Right atrium auricular region (tissue), 2 donors: ENCODE measurements at regions not wholly inside any gene's neighbourhood (a gene's known extent, or its start where the extent isn't known, plus 50 kb on each side); places are given as distances from the start of the nearest gene placed in this dataset.

Experiments used
- DNase-seq: peaks from one replicate; pipeline ENCODE4 v3.0.0-alpha.2; 2019; ENCODE audit warnings: low spot score
- H3K27ac ChIP-seq, 2 donors: fragments of 200-600 bp; sonication (generic); 1 replicate in 1 of 2; 2 replicates in 1 of 2; pipeline ENCODE4 v1.5.1; 2016 to 2019
- H3K27me3 ChIP-seq, 2 donors: fragments of 200-600 bp; sonication (generic); one replicate each; pipeline versions ENCODE4 v1.5.1 to v1.6.0; 2017 to 2019
- H3K36me3 ChIP-seq: fragments of 200-600 bp; sonication (generic); one replicate; pipeline ENCODE4 v1.5.1; 2016
- H3K4me1 ChIP-seq, 2 donors: fragments of 200-600 bp; sonication (generic); one replicate each; pipeline versions ENCODE4 v1.5.1 to v1.6.0; 2017 to 2019
- H3K4me3 ChIP-seq, 2 donors: fragments of 200-600 bp; sonication (generic); 1 replicate in 1 of 2; 2 replicates in 1 of 2; pipeline ENCODE4 v1.5.1; 2017 to 2019; ENCODE audit warnings: mild to moderate bottlenecking in 1 of 2, moderate library complexity in 1 of 2
- H3K9me3 ChIP-seq, 2 donors: fragments of 200-600 bp; sonication (generic); one replicate each; pipeline ENCODE4 v1.5.1; 2019
- TF ChIP-seq, protein P1 (sequence below), 2 donors: fragments of 200-600 bp; sonication (generic); IDR thresholded peaks; one replicate each; pipeline ENCODE4 v1.5.1; 2019; ENCODE audit warnings: antibody characterized with exemption in 2 of 2

DNA sequence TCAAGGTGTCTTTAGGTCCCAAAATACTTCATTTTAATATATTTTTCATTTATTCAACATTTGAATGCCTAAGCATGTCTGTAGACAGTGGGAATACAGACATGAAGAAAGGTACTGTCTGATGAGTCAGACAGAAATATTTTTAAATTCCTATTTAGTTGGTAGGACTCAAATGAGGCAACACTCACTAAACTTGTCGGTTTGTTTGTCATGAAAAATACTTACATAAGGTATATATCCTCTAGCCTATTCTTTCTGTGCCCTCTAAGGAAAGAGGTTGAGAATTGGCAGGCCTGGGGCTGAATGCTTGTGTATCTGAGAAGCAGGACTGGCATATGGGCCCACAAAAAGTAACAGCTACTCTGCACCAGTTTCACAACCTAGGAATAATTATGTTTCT lies 423.6 kb upstream of the MDFIC2 start:
- H3K27me3 ChIP-seq = no peaks in the 10 kb centered on the region
- H3K4me1 ChIP-seq = no peaks in the 10 kb centered on the region
- DNase-seq = no peak
- no peaks in the 10 kb centered on the region for H3K36me3 ChIP-seq
- H3K27ac ChIP-seq = no peak overlapping the region
- H3K9me3 ChIP-seq = no peaks in the 10 kb centered on the region
- H3K4me3 ChIP-seq = no peak overlapping the region
- TF ChIP-seq, protein P1, sequence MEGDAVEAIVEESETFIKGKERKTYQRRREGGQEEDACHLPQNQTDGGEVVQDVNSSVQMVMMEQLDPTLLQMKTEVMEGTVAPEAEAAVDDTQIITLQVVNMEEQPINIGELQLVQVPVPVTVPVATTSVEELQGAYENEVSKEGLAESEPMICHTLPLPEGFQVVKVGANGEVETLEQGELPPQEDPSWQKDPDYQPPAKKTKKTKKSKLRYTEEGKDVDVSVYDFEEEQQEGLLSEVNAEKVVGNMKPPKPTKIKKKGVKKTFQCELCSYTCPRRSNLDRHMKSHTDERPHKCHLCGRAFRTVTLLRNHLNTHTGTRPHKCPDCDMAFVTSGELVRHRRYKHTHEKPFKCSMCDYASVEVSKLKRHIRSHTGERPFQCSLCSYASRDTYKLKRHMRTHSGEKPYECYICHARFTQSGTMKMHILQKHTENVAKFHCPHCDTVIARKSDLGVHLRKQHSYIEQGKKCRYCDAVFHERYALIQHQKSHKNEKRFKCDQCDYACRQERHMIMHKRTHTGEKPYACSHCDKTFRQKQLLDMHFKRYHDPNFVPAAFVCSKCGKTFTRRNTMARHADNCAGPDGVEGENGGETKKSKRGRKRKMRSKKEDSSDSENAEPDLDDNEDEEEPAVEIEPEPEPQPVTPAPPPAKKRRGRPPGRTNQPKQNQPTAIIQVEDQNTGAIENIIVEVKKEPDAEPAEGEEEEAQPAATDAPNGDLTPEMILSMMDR (IDR thresholded peaks at IDR 0.05) = no peak

DNA sequence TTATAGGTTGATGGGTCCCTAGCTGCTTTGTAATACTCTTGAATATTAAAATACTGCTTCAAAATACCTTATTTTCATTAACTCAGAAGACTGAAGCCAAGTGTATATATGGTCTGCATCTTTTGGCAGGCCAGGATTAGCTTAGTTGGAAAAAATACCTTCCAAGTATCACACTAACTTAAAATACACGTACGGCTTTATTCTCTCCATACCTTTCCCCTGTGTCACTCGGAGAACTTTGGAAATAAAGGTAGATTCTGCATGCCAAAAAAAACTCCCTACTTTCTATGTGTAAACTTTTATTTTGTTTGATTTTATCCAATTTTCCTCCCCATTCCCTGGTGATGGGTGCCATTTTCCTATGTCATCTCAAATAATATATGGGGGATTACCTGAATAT lies 422.3 kb upstream of the MDFIC2 start:
- no peak for DNase-seq
- Histone ChIP-seq H3K27ac (no peak overlapping the region), H3K4me1 (no peaks in the 10 kb centered on the region), H3K9me3 (no peaks in the 10 kb centered on the region), H3K27me3 (no peaks in the 10 kb centered on the region), H3K36me3 (no peaks in the 10 kb centered on the region), H3K4me3 (no peak overlapping the region)
- TF ChIP-seq, protein P1 (IDR thresholded peaks at IDR 0.05) = no peak

DNA sequence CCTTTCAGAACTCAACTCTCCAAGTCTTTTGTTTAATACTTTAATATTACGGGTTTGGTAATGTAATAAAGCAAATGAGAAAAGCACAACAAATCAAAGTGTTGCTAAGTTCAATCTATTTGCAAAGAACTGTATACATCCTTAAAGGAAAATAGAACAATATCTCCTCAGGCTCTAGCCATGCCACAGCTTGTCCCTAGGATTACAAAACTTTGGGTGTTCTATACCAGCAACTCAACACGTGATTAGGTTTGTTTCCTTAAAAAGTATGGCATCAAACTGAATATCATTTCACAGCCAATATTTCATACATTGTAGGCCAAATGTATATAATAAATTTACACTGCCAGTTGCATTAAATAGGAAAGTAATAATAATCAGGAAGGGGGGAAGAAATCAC lies 418.6 kb upstream of the MDFIC2 start:
- Histone ChIP-seq H3K36me3 (no peaks in the 10 kb centered on the region), H3K4me3 (no peak overlapping the region), H3K27ac (no peak overlapping the region), H3K9me3 (no peaks in the 10 kb centered on the region), H3K27me3 (no peaks in the 10 kb centered on the region), H3K4me1 (no peaks in the 10 kb centered on the region)
- TF ChIP-seq, protein P1 (IDR thresholded peaks at IDR 0.05) = no peak
- no peak for DNase-seq

DNA sequence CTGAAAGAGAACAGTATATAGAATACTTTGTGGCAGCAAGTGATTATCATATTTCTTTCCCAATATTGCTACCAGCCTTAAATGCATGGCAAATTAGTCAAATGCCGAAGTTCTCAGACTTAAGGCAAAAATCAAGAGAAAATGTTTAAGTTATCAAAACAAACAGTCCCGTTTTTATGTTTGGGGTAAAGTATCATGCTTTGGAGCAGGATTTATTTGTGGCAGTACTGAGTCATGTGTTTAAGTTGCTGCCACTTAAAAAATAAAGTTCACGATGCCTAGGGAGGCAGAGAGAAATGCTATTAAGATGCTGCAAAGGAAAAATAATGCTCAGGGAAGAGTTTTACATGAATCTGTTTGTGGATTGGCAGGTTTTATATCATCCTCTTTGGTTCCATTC lies 417.4 kb upstream of the MDFIC2 start:
- H3K27me3 ChIP-seq = no peaks in the 10 kb centered on the region
- no peaks in the 10 kb centered on the region for H3K36me3 ChIP-seq
- H3K9me3 ChIP-seq = no peaks in the 10 kb centered on the region
- H3K27ac ChIP-seq = no peak overlapping the region
- no peak overlapping the region for H3K4me3 ChIP-seq
- no peak for DNase-seq
- H3K4me1 ChIP-seq = no peaks in the 10 kb centered on the region
- TF ChIP-seq, protein P1 (IDR thresholded peaks at IDR 0.05) = no peak

DNA sequence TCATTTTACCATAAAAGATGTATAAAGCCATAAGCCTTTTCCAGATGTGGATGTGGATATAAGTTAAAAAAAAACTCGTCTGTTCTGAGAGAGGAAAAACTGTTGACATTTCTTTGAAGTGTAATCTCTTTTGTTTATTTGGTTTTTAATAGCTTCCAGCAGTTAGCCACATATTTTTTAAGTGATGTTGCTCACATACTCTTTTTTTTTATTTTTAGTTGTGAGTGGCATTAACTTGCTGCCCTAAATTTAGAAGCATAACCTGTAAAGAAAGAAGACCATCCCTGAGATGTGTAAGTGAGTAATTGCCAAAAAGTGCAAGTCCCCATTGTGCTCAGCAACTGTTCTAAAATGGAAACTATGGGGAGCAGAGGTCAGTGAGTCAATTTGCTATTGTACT lies 415.9 kb upstream of the MDFIC2 start:
- Histone ChIP-seq H3K4me3 (no peak overlapping the region), H3K9me3 (no peaks in the 10 kb centered on the region), H3K36me3 (no peaks in the 10 kb centered on the region), H3K27me3 (no peaks in the 10 kb centered on the region), H3K27ac (no peak overlapping the region), H3K4me1 (no peaks in the 10 kb centered on the region)
- TF ChIP-seq, protein P1 (IDR thresholded peaks at IDR 0.05) = no peak
- no peak for DNase-seq

DNA sequence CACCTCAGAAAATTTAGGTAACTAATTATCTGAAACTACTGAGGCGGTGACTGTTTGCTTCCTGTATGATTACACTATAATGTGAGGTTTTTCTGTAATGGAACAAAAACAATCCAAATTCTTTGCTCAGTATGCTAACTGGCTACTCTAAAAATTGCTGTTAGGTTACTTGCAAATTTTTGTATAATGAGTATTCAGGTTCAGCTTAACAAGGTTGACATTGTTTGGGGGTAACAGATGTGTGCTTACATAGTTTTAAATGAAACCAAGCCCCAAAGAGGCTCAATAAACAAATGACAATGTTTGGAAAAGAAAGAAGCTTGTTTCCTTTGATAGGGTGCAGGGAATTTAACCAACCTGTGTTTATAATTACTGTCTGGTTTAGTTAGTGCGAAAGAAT lies 414.5 kb upstream of the MDFIC2 start:
- Histone ChIP-seq H3K27me3 (no peaks in the 10 kb centered on the region), H3K36me3 (no peaks in the 10 kb centered on the region), H3K27ac (no peak overlapping the region), H3K4me3 (no peak overlapping the region), H3K4me1 (no peaks in the 10 kb centered on the region), H3K9me3 (no peaks in the 10 kb centered on the region)
- no peak for DNase-seq
- TF ChIP-seq, protein P1 (IDR thresholded peaks at IDR 0.05) = no peak
